ENCODE measurements at regions not wholly inside any gene's neighbourhood (a gene's known extent, or its start where the extent isn't known, plus 50 kb on each side); places are given as distances from the start of the nearest gene placed in this dataset.

DNA sequence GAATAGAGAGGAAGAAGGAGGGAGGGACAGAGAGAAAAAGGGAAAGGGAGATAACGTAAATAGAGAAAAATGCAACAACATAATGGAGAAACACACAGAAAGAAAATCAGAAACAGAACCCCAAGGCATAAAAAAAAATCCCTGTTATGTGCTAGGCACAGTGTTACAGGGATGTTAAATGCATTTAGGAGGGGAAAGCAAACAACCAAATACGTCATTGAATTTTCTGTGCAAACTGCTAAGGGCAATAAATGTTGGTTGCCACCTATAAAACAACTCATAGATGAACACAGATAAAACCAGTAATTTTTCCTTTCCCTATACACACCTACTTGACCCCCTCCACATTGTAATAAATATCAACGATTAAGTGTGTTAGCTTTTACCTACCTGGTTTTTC lies 51.3 kb upstream of the ASTN2 start:
- H3K36me3 Mint-ChIP-seq = no peaks in the 10 kb centered on the region
- no peaks in the 10 kb centered on the region for H3K9me3 Mint-ChIP-seq
- TF ChIP-seq, protein P1, sequence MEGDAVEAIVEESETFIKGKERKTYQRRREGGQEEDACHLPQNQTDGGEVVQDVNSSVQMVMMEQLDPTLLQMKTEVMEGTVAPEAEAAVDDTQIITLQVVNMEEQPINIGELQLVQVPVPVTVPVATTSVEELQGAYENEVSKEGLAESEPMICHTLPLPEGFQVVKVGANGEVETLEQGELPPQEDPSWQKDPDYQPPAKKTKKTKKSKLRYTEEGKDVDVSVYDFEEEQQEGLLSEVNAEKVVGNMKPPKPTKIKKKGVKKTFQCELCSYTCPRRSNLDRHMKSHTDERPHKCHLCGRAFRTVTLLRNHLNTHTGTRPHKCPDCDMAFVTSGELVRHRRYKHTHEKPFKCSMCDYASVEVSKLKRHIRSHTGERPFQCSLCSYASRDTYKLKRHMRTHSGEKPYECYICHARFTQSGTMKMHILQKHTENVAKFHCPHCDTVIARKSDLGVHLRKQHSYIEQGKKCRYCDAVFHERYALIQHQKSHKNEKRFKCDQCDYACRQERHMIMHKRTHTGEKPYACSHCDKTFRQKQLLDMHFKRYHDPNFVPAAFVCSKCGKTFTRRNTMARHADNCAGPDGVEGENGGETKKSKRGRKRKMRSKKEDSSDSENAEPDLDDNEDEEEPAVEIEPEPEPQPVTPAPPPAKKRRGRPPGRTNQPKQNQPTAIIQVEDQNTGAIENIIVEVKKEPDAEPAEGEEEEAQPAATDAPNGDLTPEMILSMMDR (IDR thresholded peaks at IDR 0.05; ENCODE audit: unreplicated experiment) = no peak
- no peak for DNase-seq (ENCODE audit: low spot score in 2 of 2, unreplicated experiment in 2 of 2)
- H3K27ac Mint-ChIP-seq = no peak overlapping the region
- H3K4me1 Mint-ChIP-seq = no peaks in the 10 kb centered on the region
- H3K4me3 Mint-ChIP-seq = no peak overlapping the region
- H3K27me3 Mint-ChIP-seq (ENCODE audit: low read depth) = peaks cover 61% of the 10 kb centered on the region

DNA sequence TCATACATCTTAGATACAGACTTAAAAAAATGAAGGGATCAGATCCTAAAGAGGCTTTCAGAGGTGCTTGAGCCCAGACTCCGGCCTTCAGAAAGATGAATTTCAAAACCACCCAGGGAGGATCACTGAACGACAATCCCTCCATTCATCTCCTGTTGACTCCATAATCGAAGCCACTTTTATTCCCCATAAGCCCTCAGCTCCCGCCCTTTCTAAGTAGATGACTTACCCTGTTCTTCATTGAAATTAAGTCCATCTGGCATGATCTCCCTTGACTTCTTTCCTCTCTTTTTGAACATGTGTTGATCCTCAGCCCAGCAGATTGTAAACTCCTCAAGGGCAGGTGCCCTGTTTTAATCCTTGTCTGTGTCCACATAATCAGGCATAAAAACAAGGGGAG lies 50.8 kb upstream of the ASTN2 start:
- Mint-ChIP-seq H3K9me3 (no peaks in the 10 kb centered on the region), H3K27me3 (ENCODE audit: low read depth) (peaks cover 59% of the 10 kb centered on the region), H3K4me3 (no peak overlapping the region), H3K36me3 (no peaks in the 10 kb centered on the region), H3K27ac (no peak overlapping the region), H3K4me1 (no peaks in the 10 kb centered on the region)
- TF ChIP-seq, protein P1 (IDR thresholded peaks at IDR 0.05; ENCODE audit: unreplicated experiment) = no peak
- no peak for DNase-seq (ENCODE audit: low spot score in 2 of 2, unreplicated experiment in 2 of 2)

DNA sequence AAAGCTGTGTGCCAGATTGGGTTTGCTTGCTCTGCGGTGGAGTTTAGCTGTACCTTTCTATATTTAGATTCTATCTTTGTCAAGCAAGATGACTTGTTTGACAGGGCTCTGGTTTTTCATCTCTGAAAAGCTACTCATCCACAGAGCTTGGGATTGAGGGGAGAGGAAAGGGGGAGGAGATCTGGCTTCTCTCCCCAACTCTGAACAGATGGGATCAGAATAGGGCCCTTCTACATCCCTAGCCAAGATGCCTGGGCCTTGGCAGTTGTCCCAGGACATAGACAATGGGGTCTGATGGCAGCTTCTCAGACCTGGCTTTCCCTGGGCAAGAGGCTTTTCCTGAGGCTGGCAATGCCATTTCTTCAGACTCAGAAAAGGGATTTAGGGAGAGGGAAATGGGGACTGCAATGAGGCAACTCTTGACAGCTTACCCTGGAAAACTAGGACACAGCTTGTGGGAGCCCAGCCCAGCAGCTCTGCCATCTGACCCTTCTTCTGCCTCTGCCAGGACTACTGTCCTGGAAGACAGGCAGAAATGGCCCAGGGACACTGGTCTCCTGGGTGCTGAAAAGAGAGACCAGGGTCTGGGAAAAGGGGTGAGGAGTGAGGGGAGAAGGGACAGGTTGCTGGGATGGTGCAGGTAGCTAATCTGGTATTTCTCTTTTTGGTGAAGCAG lies 50.2 kb upstream of the ASTN2 start:
- no peak for DNase-seq (ENCODE audit: low spot score in 2 of 2, unreplicated experiment in 2 of 2)
- Mint-ChIP-seq H3K9me3 (no peaks in the 10 kb centered on the region), H3K27me3 (ENCODE audit: low read depth) (peaks cover 53% of the 10 kb centered on the region), H3K4me1 (no peaks in the 10 kb centered on the region), H3K4me3 (no peak overlapping the region), H3K36me3 (no peaks in the 10 kb centered on the region), H3K27ac (no peak overlapping the region)
- TF ChIP-seq, protein P1 (IDR thresholded peaks at IDR 0.05; ENCODE audit: unreplicated experiment) = no peak

Measured in mesothelial cell of epicardium (in vitro differentiated cells).